ENCODE measurements at regions not wholly inside any gene's neighbourhood (a gene's known extent, or its start where the extent isn't known, plus 50 kb on each side); places are given as distances from the start of the nearest gene placed in this dataset.
"Not testable (repeated sequence)": the region's sequence is repeated elsewhere in the genome, so short reads cannot be mapped to it uniquely, and the experiment has no call there.

- no peak for DNase-seq (ENCODE audit: low spot score)
Measured at GRCh38 chr4:16450724-16451123, 224.5 kb upstream of the TAPT1 start.

GRCh38 chr4:16450031-16450430 lies 223.8 kb upstream of the TAPT1 start:
- no peak for DNase-seq (ENCODE audit: low spot score)

- DNase-seq (ENCODE audit: low spot score): no peak
Measured at GRCh38 chr4:16449406-16449805, 223.1 kb upstream of the TAPT1 start.

- no peak for DNase-seq (ENCODE audit: low spot score)
Measured at GRCh38 chr4:16448241-16448840, 222.1 kb upstream of the TAPT1 start.

GRCh38 chr4:16443504-16444088 lies 217.3 kb upstream of the TAPT1 start:
- DNase-seq (ENCODE audit: low spot score): peak; percentile 65

- DNase-seq (ENCODE audit: low spot score): no peak
Measured at GRCh38 chr4:16442296-16442695, 216.0 kb upstream of the TAPT1 start.

GRCh38 chr4:16439768-16440167 lies 213.5 kb upstream of the TAPT1 start:
- DNase-seq (ENCODE audit: low spot score): no peak

- no peak for DNase-seq (ENCODE audit: low spot score)
Measured at GRCh38 chr4:16438986-16439385, 212.7 kb upstream of the TAPT1 start.

GRCh38 chr4:16437836-16438235 lies 211.6 kb upstream of the TAPT1 start:
- no peak for DNase-seq (ENCODE audit: low spot score)

- no peak for DNase-seq (ENCODE audit: low spot score)
Measured at GRCh38 chr4:16431866-16432265, 205.6 kb upstream of the TAPT1 start.

- peak; percentile 16 for DNase-seq (ENCODE audit: low spot score)
Measured at GRCh38 chr4:16418814-16419213, 192.5 kb upstream of the TAPT1 start.

GRCh38 chr4:16417198-16417597 lies 190.9 kb upstream of the TAPT1 start:
- no peak for DNase-seq (ENCODE audit: low spot score)

GRCh38 chr4:16416601-16417000 lies 190.3 kb upstream of the TAPT1 start:
- DNase-seq (ENCODE audit: low spot score): no peak

- DNase-seq (ENCODE audit: low spot score): no peak
Measured at GRCh38 chr4:16415751-16416150, 189.5 kb upstream of the TAPT1 start.

- DNase-seq (ENCODE audit: low spot score): no peak
Measured at GRCh38 chr4:16413814-16414555, 187.7 kb upstream of the TAPT1 start.

GRCh38 chr4:16411501-16412085 lies 185.3 kb upstream of the TAPT1 start:
- DNase-seq (ENCODE audit: low spot score): no peak

- DNase-seq (ENCODE audit: low spot score): not testable (repeated sequence)
Measured at GRCh38 chr4:16393216-16393615, 166.9 kb upstream of the TAPT1 start.

- no peak for DNase-seq (ENCODE audit: low spot score)
Measured at GRCh38 chr4:16391196-16391595, 164.9 kb upstream of the TAPT1 start.

- no peak for DNase-seq (ENCODE audit: low spot score)
Measured at GRCh38 chr4:16387448-16387847, 161.2 kb upstream of the TAPT1 start.

- DNase-seq (ENCODE audit: low spot score): no peak
Measured at GRCh38 chr4:16386711-16387320, 160.5 kb upstream of the TAPT1 start.

- no peak for DNase-seq (ENCODE audit: low spot score)
Measured at GRCh38 chr4:16384576-16384975, 158.3 kb upstream of the TAPT1 start.

GRCh38 chr4:16382571-16382970 lies 156.3 kb upstream of the TAPT1 start:
- DNase-seq (ENCODE audit: low spot score): no peak

- DNase-seq (ENCODE audit: low spot score): no peak
Measured at GRCh38 chr4:16377887-16378286, 151.6 kb upstream of the TAPT1 start.
